ENCODE measurements at regions not wholly inside any gene's neighbourhood (a gene's known extent, or its start where the extent isn't known, plus 50 kb on each side); places are given as distances from the start of the nearest gene placed in this dataset.

GRCh38 chr6:102749210-102749971, 1355.9 kb downstream of the GRIK2 start:
- Histone ChIP-seq H3K4me1 (no peaks in the 10 kb centered on the region), H3K27me3 (no peaks in the 10 kb centered on the region), H3K4me3 (no peak overlapping the region), H3K27ac (no peak overlapping the region), H3K9me3 (no peaks in the 10 kb centered on the region), H3K36me3 (no peaks in the 10 kb centered on the region)
- no peak for FAIRE-seq
- 56 to 71% methylated on average over 2 of the region's 2 CpGs for WGBS, 2 donors
- no peak for DNase-seq
- intact Hi-C loops (cut with DNase I), result no loop called here
- no peak for TF ChIP-seq CTCF (IDR thresholded peaks at IDR 0.05)
- no peak for ATAC-seq

GRCh38 chr6:102746941-102747340, 1353.4 kb downstream of the GRIK2 start:
- WGBS, 2 donors, result 67 to 68% methylated on average over 5 of the region's 5 CpGs
- H3K4me3 ChIP-seq, result no peak overlapping the region
- no peaks in the 10 kb centered on the region for H3K36me3 ChIP-seq
- no peak overlapping the region for H3K27ac ChIP-seq
- no peak for ATAC-seq
- no peak for DNase-seq
- H3K9me3 ChIP-seq, result no peaks in the 10 kb centered on the region
- TF ChIP-seq CTCF (IDR thresholded peaks at IDR 0.05), result no peak
- FAIRE-seq, result no peak
- intact Hi-C loops (cut with DNase I), result no loop called here
- no peaks in the 10 kb centered on the region for H3K27me3 ChIP-seq
- no peaks in the 10 kb centered on the region for H3K4me1 ChIP-seq

GRCh38 chr6:102742754-102743356, 1349.3 kb downstream of the GRIK2 start:
- no peaks in the 10 kb centered on the region for H3K4me1 ChIP-seq
- H3K27ac ChIP-seq, result no peak overlapping the region
- DNase-seq (no peak), FAIRE-seq (no peak), ATAC-seq (no peak)
- 45 to 59% methylated on average over 7 of the region's 7 CpGs for WGBS, 2 donors
- TF ChIP-seq CTCF (IDR thresholded peaks at IDR 0.05), result no peak
- H3K4me3 ChIP-seq, result no peak overlapping the region
- H3K9me3 ChIP-seq, result no peaks in the 10 kb centered on the region
- no peaks in the 10 kb centered on the region for H3K27me3 ChIP-seq
- intact Hi-C loops (cut with DNase I), result no loop called here
- H3K36me3 ChIP-seq, result no peaks in the 10 kb centered on the region

GRCh38 chr6:102742028-102742427, 1348.5 kb downstream of the GRIK2 start:
- no peak overlapping the region for H3K27ac ChIP-seq
- no peak for DNase-seq
- WGBS, 2 donors, result 15 to 23% methylated on average over 4 of the region's 4 CpGs
- H3K4me1 ChIP-seq, result no peaks in the 10 kb centered on the region
- no peaks in the 10 kb centered on the region for H3K27me3 ChIP-seq
- no peaks in the 10 kb centered on the region for H3K36me3 ChIP-seq
- no peak overlapping the region for H3K4me3 ChIP-seq
- no peak for ATAC-seq
- H3K9me3 ChIP-seq, result no peaks in the 10 kb centered on the region
- FAIRE-seq, result no peak
- intact Hi-C loops (cut with DNase I), result no loop called here
- no peak for TF ChIP-seq CTCF (IDR thresholded peaks at IDR 0.05)

GRCh38 chr6:102736941-102737368, 1343.4 kb downstream of the GRIK2 start:
- intact Hi-C loops (cut with DNase I), result no loop called here
- H3K4me3 ChIP-seq, result no peak overlapping the region
- no peaks in the 10 kb centered on the region for H3K4me1 ChIP-seq
- no peak for TF ChIP-seq CTCF (IDR thresholded peaks at IDR 0.05)
- ATAC-seq, result no peak
- no peaks in the 10 kb centered on the region for H3K27me3 ChIP-seq
- DNase-seq, result no peak
- no peak overlapping the region for H3K27ac ChIP-seq
- H3K36me3 ChIP-seq, result no peaks in the 10 kb centered on the region
- no peaks in the 10 kb centered on the region for H3K9me3 ChIP-seq
- no peak for FAIRE-seq
- 60 to 61% methylated on average over 2 of the region's 2 CpGs for WGBS, 2 donors

All from pancreas (tissue), 10 donors.